ENCODE measurements at regions not wholly inside any gene's neighbourhood (a gene's known extent, or its start where the extent isn't known, plus 50 kb on each side); places are given as distances from the start of the nearest gene placed in this dataset.

DNA sequence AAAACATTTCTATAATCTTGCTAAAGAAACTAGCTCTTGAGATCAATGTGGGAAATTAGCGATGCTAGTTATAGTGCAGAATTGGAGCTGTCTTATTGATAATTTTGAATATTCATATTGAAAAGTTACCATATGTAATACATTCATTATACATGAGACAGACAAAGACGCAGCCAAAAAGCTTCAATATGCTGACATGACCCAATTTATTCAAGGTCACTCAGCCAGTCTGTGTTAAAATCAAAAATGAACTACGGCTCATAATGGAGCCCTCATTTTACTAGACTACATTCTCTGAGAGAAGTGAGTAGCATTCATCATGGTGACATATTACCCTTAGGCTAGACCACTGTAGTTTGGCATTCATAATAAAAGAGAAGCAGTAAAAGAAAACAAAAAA, 107.3 kb upstream of the GABRG2 start:
- DNase-seq (ENCODE audit: low spot score), result no peak

DNA sequence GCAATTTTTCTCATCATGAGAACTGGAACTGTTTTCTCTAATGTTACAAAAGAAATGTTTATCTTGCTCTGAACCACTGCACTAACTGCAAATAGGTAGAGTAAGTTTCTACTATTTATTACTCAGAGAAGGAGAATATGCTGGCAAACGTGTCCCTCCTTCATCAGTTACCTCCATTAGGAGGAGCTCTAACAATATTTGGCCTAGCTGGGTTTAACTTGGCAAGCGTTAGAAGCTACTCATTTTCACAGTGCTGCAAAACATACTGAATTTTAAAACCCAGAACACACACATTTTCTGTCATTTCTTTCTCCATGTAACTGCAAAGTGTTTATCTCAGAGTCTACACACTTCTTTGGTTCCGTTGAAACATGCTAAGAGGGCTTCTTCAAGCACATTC, 101.0 kb upstream of the GABRG2 start:
- DNase-seq (ENCODE audit: low spot score), result peak; percentile 35

DNA sequence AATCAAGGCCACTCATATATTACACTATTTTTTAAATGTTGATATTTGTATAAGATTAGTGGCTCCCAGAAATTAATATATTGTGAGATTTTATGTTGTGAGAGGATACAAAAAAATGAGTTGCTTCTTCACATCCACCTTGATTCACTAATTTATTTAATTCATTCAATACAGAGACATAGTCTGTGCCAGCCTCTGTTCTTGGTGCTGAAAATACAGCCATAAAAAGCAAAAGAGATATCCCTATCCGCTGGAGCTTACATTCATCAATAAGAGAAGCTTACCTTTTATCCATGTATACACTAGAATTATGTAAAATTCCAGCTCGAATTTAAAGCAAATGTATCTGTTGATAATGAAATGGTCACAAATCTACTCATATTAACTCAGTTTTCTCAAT, 92.2 kb upstream of the GABRG2 start:
- DNase-seq (ENCODE audit: low spot score), result no peak

DNA sequence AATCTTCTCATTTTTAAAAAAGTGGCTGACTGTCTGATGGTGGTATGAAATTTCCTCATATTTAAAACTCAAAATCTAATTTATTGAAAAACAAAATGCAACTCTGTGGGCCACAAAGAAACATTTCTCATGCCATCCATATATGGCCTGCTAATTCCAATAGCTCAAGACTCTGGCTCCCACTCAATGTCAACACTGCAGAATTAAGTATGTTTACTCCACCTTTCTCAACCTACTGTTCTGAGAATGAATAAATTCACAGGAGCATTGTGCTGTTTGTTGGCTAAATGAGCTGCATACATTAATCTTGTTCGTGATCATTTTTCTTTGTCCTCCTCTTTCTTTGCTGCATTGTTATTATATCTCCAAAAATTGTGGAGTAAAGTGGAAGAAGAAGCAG, 79.5 kb upstream of the GABRG2 start:
- DNase-seq (ENCODE audit: low spot score), result no peak

Measured in iPS-NIHi11 (cell line).